ENCODE measurements at regions not wholly inside any gene's neighbourhood (a gene's known extent, or its start where the extent isn't known, plus 50 kb on each side); places are given as distances from the start of the nearest gene placed in this dataset.

DNA sequence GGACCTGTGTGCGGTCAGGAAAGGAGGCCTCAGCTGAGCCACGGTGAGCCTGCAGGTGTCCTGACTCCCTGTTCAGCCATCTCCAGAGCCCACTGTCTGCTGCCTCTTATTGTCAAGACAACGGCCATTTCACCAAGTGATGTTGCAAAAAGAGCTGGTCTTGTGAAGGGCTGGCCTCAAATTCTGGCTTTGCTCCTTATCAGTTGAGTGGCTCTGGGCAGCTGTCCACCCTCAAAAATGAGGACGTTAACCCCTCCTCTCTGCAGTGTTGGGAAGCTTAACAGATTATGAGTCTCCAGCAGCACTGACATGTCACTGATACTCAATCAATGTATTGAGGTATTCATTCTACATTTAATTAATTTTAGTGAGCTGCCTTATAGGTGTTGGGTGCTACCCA lies 171.1 kb upstream of the TOX3 start:
- no peaks in the 10 kb centered on the region for H3K9me3 ChIP-seq
- no peaks in the 10 kb centered on the region for H3K4me1 ChIP-seq
- H3K36me3 ChIP-seq = no peaks in the 10 kb centered on the region
- intact Hi-C loops (cut with DNase I) = no loop called here
- no peak for DNase-seq
- no peaks in the 10 kb centered on the region for H3K27me3 ChIP-seq
- 45 to 69% methylated on average over 4 of the region's 4 CpGs for WGBS, 2 donors
- TF ChIP-seq, protein P1, sequence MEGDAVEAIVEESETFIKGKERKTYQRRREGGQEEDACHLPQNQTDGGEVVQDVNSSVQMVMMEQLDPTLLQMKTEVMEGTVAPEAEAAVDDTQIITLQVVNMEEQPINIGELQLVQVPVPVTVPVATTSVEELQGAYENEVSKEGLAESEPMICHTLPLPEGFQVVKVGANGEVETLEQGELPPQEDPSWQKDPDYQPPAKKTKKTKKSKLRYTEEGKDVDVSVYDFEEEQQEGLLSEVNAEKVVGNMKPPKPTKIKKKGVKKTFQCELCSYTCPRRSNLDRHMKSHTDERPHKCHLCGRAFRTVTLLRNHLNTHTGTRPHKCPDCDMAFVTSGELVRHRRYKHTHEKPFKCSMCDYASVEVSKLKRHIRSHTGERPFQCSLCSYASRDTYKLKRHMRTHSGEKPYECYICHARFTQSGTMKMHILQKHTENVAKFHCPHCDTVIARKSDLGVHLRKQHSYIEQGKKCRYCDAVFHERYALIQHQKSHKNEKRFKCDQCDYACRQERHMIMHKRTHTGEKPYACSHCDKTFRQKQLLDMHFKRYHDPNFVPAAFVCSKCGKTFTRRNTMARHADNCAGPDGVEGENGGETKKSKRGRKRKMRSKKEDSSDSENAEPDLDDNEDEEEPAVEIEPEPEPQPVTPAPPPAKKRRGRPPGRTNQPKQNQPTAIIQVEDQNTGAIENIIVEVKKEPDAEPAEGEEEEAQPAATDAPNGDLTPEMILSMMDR (IDR thresholded peaks at IDR 0.05) = no peak
- no peak for TF ChIP-seq POLR2A (IDR thresholded peaks at IDR 0.05)
- H3K27ac ChIP-seq = no peak overlapping the region
- H3K4me3 ChIP-seq (replicated peaks in 1 of 3) = no peak overlapping the region

DNA sequence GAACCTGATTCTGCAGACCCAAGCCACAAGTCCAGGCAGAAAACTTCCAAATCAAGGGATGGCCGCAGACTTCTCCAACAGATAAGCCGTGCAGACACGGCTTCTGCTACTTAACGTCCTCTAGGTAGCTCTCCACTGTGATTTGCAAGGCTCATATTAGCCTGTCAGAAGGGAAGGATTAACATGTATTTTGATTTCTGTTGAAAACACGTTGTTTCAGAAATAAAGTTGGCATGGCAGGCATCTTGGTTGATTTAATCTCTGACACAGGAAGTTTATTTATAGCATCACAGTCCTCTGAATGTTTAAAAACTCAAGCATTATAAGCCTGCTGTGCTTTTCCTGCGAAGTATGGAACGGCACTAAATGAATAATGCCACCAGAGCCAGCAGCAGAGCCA lies 166.8 kb upstream of the TOX3 start:
- Histone ChIP-seq H3K4me3 (replicated peaks in 1 of 3) (no peak overlapping the region), H3K4me1 (no peaks in the 10 kb centered on the region), H3K36me3 (no peaks in the 10 kb centered on the region), H3K27ac (no peak overlapping the region), H3K9me3 (no peaks in the 10 kb centered on the region), H3K27me3 (no peaks in the 10 kb centered on the region)
- 65 to 67% methylated on average over 7 of the region's 7 CpGs for WGBS, 2 donors
- no peak for DNase-seq
- TF ChIP-seq POLR2A (IDR thresholded peaks at IDR 0.05) = no peak
- TF ChIP-seq, protein P1 (IDR thresholded peaks at IDR 0.05) = no peak
- intact Hi-C loops (cut with DNase I) = no loop called here

DNA sequence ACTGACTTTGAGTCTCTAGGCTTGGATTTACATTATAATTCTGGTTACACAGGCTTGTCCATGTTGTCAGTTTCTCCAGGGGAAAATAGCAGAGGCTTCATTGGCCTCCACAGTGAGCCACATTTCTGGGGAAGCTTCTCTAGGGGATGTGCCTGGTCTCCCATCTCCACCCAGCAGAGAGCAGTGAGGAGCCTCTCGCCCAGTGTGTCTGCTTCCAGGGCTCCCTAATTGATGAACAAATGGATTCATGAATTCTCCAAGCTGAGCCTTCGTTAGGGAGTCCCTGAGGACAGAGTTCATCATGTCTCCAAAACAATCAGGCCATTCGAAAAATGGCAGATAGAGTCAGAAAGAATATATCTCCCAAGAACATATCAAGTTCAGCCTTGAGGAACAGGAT lies 162.4 kb upstream of the TOX3 start:
- no peaks in the 10 kb centered on the region for H3K27me3 ChIP-seq
- no peak overlapping the region for H3K27ac ChIP-seq
- TF ChIP-seq, protein P1 (IDR thresholded peaks at IDR 0.05) = no peak
- no peak for TF ChIP-seq POLR2A (IDR thresholded peaks at IDR 0.05)
- H3K4me3 ChIP-seq (replicated peaks in 1 of 3) = no peak overlapping the region
- no peaks in the 10 kb centered on the region for H3K9me3 ChIP-seq
- WGBS, 2 donors = 46 to 50% methylated on average over 3 of the region's 3 CpGs
- H3K36me3 ChIP-seq = no peaks in the 10 kb centered on the region
- no peaks in the 10 kb centered on the region for H3K4me1 ChIP-seq
- intact Hi-C loops (cut with DNase I) = no loop called here
- no peak for DNase-seq

DNA sequence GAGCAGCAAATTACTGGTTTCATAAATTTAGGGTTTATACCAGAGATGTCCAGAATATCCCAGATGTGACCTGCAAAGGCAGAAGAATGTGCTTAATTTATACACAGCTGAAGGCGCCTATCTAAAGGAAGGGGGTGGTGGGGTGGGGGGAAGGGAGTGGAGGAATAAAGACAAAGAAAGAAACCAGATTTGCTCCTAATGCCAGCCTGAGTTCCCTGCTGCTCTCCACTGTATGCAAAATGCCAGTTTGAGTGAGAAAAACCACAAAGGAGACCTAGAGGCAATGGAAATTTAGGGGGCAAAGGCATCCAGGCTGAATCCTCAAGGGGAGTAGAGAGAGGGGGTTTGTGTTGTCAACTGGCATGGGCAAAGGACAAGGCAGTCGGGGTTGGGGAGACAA lies 161.5 kb upstream of the TOX3 start:
- Histone ChIP-seq H3K36me3 (no peaks in the 10 kb centered on the region), H3K4me3 (replicated peaks in 1 of 3) (no peak overlapping the region), H3K27ac (no peak overlapping the region), H3K27me3 (no peaks in the 10 kb centered on the region), H3K4me1 (no peaks in the 10 kb centered on the region), H3K9me3 (no peaks in the 10 kb centered on the region)
- no peak for DNase-seq
- intact Hi-C loops (cut with DNase I) = no loop called here
- 69 to 71% methylated on average over 2 of the region's 2 CpGs for WGBS, 2 donors
- no peak for TF ChIP-seq POLR2A (IDR thresholded peaks at IDR 0.05)
- TF ChIP-seq, protein P1 (IDR thresholded peaks at IDR 0.05) = no peak

DNA sequence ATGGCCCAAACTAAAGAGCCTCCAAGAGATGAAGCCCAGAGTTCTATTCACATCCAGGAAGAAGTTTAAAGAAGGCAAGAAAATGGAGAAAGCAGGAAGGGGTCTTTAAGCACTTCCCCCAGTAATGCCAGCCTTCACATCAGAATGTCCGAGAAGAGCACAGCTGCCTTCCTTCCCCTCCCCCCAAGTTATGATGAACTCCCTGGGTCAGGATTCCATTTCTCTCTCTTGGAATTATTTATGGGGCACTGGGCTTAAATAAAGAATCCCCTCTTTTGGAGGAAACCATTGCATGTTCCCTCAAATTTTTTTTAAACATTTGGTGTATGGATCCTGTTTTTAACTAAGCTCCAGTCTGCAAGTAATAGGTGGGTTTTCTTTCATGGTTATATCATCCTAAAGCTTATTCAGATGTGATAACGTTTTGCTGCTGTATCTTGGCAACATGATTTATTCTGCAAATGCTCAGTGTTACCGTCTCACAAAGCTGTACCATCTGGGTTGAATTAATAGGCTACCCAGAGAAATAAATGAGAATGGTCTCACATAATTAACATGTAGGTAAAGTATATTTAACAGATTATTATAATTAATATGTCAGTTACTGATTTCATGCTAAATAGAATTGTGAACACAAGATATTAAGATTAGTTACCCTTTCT lies 160.9 kb upstream of the TOX3 start:
- Histone ChIP-seq H3K36me3 (no peaks in the 10 kb centered on the region), H3K4me1 (no peaks in the 10 kb centered on the region), H3K27ac (no peak overlapping the region), H3K27me3 (no peaks in the 10 kb centered on the region), H3K9me3 (no peaks in the 10 kb centered on the region), H3K4me3 (replicated peaks in 1 of 3) (no peak overlapping the region)
- intact Hi-C loops (cut with DNase I) = no loop called here
- 55 to 60% methylated on average over 3 of the region's 3 CpGs for whole genome bisulfite sequencing, 2 donors
- TF ChIP-seq, protein P1 (IDR thresholded peaks at IDR 0.05) = no peak
- no peak for TF ChIP-seq POLR2A (IDR thresholded peaks at IDR 0.05)
- no peak for DNase-seq
